Right forelimb (tissue), 1 donor: ENCODE measurements at regions not wholly inside any gene's neighbourhood (a gene's known extent, or its start where the extent isn't known, plus 50 kb on each side); places are given as distances from the start of the nearest gene placed in this dataset.
"Not testable (repeated sequence)": the region's sequence is repeated elsewhere in the genome, so short reads cannot be mapped to it uniquely, and the experiment has no call there.

Source experiments
- DNase-seq: peaks from one replicate; pipeline ENCODE4 v3.0.0-alpha.2; 2018

DNA sequence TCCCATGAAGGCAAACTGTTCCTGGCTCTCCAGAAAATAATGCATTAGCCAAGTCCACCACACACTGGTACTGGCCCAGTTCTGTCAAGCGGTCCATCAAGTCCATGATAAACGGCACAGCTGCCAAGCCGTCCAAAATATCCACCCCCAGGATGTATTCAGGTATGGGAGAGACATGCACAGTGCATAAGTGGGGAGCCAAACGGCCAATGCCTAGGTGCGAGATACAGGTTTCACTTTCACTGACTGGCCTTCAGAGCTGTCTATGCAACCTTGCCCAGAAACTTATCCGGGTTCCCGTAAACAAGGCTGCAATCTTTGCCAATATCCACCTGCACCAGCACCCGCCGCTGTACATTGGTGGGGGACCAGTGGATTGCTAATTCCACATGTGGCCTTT is 795.8 kb downstream of the EFNA5 start:
- no peak for DNase-seq

DNA sequence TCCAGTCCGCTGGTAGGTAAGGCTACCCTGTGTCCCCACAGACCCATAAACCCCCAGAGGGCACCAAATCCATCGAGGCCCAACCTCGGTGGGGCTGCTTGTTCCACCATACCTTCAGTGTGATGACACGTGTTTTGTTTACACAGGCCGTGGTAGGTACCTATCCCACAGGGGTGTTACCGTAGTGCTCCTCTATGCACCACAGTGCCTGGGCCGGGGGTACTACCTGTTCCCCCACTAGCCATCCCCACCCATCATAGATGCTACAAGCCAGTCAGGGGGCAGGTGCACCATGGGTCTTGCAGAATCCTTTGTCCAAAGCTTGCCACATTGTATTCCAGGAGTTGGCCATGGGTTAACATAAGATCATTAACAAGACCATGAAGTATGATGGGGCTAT is 796.2 kb downstream of the EFNA5 start:
- DNase-seq, result no peak

DNA sequence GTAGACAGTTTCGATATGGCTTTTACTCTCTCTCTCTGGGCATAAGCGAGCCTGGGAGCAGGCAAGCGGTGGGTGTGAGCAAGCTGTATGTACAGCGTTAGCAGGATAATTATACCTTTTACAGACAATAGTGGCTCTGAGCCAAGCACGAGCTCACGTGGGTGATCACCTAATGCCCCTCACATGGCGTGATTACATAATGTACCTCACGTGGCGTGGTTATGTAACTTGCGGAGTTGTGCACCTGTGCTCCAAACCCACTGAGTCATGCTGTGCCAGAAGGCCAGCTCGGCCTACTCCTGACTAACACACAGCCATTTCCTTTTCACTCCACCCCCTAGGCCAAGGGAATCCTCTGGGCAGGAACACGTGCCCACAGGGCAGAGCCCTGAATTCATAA is 797.2 kb downstream of the EFNA5 start:
- no peak for DNase-seq

DNA sequence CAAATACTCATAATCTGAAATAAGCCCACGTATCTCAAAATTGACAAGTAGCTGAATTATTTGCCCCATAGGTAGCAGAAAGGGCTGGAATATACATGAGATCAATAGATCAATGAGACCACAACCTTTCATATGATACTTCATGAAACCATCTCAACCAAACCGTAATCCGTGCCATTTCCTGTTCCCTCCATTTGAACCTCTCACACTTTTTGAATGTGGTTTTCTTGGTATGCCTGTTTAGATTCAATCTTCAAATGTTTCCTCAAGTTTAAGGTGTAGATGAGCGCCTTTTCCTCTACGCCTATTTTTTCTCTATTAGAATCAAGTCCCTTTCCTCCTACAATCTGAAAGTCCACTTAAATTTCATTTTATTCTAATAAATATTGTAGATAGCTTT is 805.5 kb downstream of the EFNA5 start:
- DNase-seq, result no peak

DNA sequence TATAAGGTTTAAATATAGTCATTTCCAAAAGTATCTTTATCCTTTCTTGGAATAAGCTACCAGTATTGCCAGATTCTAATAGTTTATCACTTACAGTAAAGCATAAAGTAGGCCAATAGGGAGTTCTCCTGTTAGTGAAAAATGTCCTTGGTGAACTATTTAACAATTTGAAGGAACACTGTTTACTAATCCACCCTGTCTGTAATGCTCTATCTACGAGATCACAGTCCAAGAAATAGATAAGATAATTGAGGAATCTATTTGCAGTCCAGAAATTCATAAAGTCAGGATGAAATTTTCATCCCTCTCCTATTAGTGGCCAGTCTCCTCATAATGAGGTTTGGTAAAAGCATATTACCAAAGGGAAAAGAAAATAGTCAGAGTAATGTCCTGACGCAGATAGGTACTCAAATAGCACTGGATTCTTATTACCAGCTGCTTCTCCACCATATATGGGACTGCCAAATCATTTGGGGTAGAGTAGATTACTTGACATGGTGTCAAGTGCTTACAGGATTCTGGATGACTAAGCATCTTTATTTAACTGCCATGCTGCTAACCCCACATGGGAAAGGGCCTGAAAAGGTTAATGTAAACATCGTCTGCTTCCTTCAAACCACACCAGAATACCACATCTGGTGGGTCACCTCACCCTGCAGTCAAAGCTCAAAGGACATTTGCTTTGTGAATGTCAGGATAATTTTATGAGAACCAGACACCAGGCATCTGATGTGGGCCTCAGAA is 808.1 kb downstream of the EFNA5 start:
- no peak for DNase-seq

DNA sequence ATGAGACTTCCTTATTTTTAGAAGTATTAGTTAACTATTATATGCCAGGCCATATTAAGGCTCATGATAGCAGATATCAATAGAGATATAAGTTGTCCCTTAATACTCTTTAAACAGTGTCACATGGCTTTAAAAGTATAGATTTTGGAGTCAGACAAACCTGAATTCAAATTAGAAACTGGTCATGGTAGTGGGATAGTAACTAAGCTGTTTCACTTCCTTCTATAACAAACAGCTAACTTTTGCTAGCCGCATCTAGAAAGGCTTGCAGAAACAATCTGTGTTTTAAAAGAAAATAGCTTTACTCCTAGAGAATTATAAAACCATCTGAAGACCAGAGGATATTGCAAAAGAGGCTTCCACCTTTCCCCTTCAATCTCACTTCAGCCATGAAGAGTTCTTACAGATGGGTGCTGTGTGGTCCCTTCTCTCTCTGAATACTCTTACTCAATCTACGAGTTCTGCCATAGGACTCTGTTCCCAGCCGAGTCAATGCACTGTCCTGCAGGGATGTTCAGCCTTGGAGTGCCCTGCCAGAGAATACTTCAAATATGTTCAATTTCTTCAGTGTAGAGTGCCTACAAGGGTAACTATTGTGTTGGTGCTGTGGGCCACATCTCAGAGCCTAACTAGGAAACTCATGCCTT is 810.2 kb downstream of the EFNA5 start:
- DNase-seq, result no peak

DNA sequence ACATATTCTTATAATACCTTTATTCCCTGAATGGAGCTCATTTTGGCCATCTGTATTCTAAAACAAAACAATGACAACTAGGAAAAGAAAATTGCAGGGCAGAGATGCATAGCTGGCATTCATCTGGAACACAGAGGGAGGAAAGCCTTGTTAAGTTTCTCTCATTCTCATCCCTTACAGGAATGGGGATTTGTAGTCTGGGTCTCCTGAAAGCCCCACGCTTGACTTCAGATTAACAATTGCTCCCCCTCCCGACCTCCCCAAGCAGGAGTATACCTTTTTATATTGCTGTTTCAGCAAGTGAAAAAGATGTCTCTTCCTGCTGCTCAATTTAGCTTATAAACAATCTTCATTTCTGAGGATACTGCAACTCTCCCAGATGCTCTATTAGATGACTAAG is 812.1 kb downstream of the EFNA5 start:
- DNase-seq, result no peak

DNA sequence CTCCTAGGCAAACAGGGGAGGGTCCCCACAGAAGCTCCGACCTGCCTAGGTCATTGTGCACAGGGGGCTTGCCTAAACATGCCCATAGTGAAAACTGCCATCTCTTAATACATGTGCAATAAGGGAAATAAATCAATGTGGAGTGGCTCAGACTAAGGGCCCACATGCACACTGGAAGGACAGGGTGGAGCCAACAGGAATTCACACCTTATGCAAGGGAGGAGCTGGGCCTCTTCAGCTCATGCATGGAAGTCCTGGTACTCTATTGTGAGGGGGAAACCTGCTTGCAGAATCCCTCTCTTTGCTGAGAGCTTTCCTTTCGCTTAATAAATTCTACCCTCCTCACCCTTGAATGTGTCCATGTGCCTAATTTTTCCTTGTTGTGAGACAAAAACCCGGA is 815.8 kb downstream of the EFNA5 start:
- no peak for DNase-seq

DNA sequence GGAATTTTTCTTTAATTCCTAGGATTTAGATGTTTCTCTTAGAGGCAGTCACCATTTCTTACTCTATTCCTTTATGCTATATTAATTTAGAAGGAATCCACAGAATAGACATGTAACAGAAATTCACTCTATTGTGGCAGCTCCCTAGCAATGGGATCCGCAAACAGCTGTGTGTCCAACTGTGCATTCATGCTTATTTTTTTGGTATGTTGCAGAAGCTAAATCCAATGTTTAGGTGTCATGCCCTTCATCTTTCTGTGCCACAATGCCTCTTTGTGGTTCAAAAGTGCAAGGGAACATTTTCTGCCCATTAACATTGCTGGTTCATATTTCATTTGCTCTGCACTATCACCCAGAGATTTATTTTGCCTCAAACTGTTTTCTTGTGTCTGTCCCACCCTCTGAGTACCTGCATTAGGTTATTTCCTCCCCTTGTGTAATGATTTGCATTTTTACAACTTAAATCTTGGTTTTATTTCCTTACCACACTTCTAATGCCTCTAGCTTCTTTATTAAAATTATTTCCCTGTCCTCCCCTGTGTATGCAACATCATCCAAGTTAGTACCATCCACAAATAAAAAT is 816.5 kb downstream of the EFNA5 start:
- DNase-seq, result no peak

DNA sequence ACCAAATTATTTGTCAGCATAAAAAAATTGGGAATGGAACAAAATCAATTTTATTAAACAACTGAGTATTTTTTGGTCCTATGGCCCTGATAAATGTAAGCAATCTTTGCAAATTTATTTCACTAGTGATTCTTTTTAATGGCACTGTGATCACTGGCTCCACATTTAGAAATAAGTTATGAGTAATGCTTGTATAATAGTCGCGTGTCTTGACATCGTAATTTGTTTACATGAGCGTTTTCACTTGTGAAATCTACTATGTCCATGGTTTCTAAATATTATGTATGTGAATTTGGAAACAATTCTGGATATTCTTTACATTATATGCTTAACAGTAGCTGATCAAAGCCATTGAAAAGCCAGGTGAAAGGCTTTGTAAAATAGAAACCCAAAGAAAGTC is 817.5 kb downstream of the EFNA5 start:
- DNase-seq, result no peak

DNA sequence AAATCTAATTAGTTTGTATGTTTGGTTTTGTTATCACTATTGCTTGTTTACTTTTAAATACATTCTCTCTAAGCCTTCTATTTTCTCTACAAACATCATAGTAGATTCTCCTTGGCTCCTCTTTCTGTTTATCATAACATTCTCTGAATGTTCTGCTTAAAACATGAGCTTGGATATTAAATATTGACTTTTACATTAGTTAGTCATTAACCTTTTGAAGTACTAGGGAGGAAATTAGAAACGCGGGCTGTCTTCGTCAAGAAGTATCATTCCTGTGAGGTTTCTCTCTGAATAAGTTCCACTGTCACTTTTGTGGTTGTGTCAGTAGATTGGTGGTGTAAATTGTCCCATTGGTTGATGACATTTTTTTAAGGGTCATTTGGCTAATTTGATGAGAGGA is 821.5 kb downstream of the EFNA5 start:
- no peak for DNase-seq

DNA sequence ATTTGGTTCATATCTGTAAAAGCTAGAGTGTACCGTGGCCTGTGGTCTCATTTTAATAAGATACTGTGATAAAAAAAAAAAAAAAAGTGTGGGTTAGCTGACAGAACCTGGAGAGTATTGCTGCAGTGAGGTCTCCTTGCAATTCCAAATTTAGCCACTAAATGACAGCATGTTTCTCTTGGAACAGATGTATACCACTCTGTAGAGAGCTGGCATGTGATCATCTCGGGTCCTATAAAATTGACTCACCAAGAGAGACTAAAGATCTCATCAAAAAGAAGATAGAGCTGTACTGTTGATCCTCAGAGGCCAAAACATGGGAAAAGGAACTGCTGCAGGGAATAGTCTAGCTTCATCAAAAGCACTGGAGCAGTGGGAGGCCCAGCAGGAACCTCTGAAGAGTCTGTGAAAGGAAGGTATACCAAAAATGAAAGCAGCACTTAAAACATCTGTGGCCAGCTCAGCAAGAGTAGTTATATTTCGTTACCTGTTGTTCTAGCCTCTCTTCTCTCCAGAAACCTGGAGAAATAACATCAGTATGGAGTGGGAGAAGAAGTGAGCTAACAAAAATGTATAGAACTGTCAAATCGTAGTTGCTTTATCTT is 826.8 kb downstream of the EFNA5 start:
- no peak for DNase-seq

DNA sequence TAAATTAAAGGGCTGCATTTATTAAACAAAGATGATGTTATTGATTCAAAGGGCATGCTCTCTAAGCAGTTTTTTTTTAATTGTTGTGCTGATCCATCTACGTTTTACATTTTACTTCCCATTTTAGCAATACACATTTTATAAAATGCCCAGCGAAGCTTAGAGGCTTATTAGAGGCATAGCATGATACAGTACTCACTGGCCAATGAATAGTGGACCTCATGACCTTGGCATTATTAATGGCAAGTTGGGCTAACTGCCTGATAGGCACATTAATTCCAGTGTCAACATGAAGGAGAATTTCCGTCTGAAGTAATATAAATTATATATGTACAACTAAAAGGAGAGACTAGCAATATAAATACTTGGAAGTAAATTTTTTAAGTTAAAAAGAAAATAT is 837.2 kb downstream of the EFNA5 start:
- no peak for DNase-seq

DNA sequence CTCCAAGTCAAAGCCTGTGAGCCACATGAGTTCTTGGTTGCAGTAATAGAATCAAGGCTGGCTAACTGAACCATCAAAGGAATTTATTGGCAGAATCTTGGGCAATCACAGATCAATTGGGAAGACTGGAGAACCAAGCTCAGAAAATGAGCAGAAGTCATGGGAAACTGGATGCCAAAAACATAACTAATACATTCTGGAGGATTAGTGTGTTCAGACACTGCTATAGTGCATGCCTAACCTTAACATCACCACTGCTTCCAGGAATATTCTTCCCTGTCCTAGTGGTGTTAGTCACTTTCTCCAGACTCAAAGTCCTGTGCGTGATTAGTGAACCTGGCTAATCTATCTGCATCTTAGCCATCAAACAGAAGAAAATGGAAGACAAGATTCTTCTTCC is 843.7 kb downstream of the EFNA5 start:
- DNase-seq, result no peak

DNA sequence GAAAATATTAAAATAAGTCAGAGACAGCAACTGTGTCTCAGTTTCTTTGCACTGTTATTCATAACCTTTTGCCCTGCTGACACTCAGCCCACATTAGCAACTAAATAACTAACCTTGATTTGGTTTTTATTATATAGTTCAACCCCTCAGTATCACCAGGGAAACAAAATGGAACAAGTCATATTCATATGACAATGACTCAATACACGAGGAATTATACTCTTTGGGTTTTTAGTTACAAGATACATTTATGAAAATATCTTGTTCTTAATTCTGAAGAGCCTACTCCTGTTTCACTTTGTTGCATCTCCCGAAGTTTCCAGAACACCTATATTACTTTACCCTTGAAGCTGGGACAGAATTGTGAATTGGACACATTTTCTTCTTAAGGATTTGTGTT is 845.4 kb downstream of the EFNA5 start:
- no peak for DNase-seq

DNA sequence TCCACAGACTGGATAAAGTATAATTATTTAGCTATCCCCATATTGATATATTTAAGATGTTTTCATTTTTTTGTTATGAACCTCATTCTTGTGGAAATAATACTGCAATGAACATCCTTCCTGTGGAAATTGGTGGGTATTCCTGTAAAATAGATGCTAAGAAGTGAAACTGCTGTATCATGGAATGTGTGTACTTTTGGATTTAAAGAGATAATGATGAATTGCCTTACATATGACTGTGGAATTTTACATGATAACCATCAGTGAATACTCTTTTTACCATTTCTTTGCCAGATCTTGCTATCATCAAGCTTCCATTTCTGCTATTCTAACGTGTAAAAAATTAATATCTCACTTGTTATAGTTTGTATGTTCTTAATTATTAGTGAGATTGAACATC is 847.9 kb downstream of the EFNA5 start:
- no peak for DNase-seq

DNA sequence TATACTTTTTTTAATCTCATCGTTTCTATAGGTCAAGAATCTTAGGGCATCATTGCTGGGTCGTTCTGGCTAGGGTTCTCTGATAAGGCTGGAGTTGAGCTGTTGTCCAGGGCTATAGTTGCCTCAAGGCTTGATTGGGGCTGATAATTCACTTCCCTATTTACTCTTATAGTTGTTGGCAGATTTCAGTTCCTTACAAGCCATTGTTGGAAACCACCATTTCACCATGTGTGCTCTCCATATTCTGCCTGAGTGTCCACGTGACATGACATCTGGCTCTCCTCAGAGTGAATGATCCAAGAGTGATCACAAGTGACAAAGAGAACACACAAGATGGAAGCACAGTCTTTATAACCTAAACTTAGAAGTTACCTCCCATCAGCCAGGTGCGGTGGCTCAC is 852.2 kb downstream of the EFNA5 start:
- no peak for DNase-seq

DNA sequence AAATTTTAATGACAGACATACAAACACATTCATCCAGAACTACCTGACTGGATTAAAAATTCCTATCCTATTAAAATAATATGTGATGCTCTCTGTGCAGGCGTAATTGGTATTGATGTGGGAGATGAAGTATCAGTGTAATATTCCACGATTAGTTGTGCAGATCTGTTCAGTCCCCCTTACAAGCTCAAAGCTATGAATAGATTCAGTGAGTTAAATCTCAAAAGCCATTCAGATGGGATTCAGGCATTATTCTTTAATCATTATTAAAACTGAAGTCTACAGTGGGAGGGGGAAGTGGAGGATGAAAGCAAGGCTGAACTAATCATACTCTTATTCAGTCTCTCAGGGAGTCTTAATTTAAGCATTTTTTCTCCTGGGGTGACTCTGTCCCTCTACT is 855.8 kb downstream of the EFNA5 start:
- DNase-seq, result no peak

DNA sequence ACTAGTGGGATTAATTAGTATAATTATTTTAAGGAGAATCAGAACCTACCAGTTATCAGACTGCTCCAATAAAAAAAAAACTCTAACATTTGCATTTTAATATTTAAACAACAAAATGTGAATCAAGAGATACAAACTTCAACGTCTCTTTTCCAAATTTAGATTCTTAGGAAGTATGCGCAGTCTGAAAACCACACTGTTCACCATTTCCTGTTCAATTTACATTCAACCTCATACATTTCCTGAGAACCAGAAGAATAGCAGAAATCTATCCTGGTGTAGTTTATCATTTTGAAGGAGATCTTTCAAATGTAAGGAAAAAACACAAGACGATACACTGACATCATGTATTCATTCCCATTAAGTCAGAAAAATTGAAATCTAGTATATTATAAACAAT is 869.2 kb downstream of the EFNA5 start:
- no peak for DNase-seq

DNA sequence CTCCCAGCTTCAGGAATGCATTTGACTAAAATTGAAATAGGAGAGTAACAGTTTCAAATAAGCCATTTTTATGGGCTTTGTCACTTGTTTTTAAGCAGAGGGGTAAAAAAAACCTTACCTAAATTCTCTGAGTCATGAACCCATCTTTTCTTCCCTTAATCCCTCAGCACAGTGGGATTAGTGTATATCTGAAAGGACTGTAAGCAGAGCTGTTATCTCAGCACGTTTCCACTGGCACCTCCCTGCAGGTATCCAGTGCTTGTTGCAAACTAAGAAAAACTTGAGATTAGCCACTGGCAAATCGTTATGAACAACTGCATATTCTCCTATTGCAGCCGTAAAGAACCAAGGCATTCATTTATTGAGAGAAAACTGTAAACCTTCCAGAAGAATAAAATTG is 872.7 kb downstream of the EFNA5 start:
- DNase-seq, result no peak

DNA sequence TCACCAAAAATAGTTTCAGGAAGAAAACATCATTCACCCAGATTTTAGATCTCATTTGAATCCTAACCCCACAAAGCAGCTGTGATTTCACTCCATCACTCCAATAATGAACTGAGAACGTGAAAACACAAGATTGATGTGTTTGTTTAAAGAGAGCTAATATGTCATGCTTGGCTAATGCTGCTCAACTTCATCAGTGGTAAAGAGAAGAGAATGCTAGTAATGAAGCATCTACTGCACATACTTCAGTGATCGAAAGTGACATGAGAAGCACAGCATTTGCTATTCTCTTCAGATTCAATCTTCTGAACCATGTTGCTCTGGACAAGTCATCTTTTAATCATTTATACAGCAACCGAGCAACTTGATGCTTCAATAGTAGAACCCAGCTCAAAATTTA is 874.7 kb downstream of the EFNA5 start:
- DNase-seq, result no peak

DNA sequence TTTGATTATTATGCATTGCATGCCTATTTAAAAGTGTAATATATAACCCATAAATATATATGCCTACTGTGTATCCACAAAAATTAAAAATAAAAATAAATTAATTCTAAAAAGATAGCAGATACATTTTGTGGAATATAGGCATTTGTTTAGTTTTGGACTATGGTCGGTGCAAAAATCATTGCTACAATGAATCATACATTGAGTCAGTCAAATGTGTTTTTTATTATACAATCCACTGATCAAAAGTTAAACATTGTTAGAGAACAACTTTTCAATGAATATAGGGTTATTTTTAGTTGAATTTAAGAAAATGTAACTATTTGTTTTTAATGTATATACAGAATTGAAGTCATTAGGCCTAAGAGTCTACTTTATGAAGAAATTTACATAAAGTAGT is 885.9 kb downstream of the EFNA5 start:
- DNase-seq, result no peak

DNA sequence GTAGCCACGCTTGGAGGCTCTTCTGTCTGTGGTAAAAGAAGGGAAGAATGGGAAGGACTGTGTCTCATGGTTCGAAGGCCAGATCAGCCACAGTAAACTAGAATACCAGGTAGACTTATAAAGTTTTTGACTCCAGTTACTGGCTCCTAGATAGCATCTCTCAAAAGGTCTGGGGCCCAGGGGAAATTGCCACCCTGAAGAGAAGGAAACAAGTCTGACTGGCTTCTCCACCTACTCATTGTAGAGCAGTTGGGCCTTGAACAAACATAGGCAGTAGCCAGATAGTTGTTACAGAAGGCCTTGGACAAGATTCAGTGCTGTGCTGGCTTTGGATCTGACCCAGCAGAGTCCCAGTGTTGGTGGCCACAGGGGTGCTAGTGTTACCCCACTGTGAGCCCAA is 890.4 kb downstream of the EFNA5 start:
- DNase-seq, result no peak

DNA sequence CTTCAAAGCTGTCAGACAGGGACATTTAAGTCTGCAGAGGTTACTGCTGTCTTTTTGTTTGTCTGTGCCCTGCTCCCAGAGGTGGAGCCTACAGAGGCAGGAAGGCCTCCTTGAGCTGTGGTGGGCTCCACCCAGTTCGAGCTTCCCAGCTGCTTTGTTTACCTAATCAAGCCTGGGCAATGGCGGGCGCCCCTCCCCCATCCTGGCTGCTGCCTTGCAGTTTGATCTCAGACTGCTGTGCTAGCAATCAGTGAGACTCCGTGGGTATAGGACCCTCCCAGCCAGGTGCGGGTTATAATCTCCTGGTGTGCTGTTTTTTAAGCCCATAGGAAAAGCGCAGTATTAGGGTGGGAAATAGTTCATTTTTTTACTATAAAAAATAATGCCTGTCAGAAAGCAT is 894.2 kb downstream of the EFNA5 start:
- not testable (repeated sequence) for DNase-seq
